GM12878 (cell line): ENCODE measurements at regions not wholly inside any gene's neighbourhood (a gene's known extent, or its start where the extent isn't known, plus 50 kb on each side); places are given as distances from the start of the nearest gene placed in this dataset.

Source experiments
- ATAC-seq: fragments of 200-7000 bp; cut with Tn5 transposase; 3 replicates; pipeline ENCODE4 v1.9.1; 2020; ENCODE audit warnings: mild to moderate bottlenecking, moderate library complexity
- BruUV-seq: library from RNA; stranded (reverse); fragments of 400-500 nt; replicated peaks from 2 replicates; lab custom pipeline; 2021; lab: Mats Ljungman, UMichigan
- CTCF ChIA-PET: fragments of 300-600 bp; sonication (Branson Sonifier 250); formaldehyde crosslinking; extraction: SDS; loops from one replicate; lab custom pipeline; 2021; ENCODE audit warnings: inconsistent platforms; lab: Yijun Ruan, JAX
- POLR2A ChIA-PET: fragments of 350-600 bp; formaldehyde crosslinking; extraction: SDS; loops from one replicate; lab custom pipeline; 2021; ENCODE audit warnings: inconsistent platforms; lab: Charles Lee
- RAD21 ChIA-PET: fragments of 300-600 bp; sonication (Branson Sonifier 250); formaldehyde crosslinking; loops from one replicate; lab custom pipeline; 2023; ENCODE audit warnings: antibody characterized with exemption; ENCODE audit not compliant: unreplicated experiment; lab: Charles Lee
- SMC1A ChIA-PET: fragments of 300-600 bp; sonication (Branson Sonifier 250); formaldehyde crosslinking; loops from one replicate; lab custom pipeline; 2023; ENCODE audit not compliant: unreplicated experiment, uncharacterized antibody; lab: Charles Lee
- DNase-seq: peaks from one replicate; pipeline ENCODE4 v3.0.0-alpha.2; 2011; ENCODE audit warnings: low read depth, low spot score
- FAIRE-seq: peaks from 3 replicates; lab custom pipeline; 2011; peaks lifted over from hg19 to GRCh38; lab: Jason Lieb, UNC
- H2AFZ ChIP-seq: 2 replicates; pipeline ENCODE4 v1.6.0; 2011; ENCODE audit warnings: low read depth, low read length, control low read depth; ENCODE audit not compliant: control insufficient read depth
- H3K27ac ChIP-seq: 2 replicates; pipeline ENCODE4 v1.5.1; 2011; ENCODE audit warnings: control low read depth; ENCODE audit not compliant: control insufficient read depth, insufficient read depth
- H3K27me3 ChIP-seq, 2 experiments: replicated peaks in 1 of 2; 2 replicates each; pipeline versions ENCODE4 v1.6.0 to v1.6.1; 2011; ENCODE audit warnings: low read length in 1 of 2; ENCODE audit not compliant: control insufficient read depth in 2 of 2, insufficient read depth in 2 of 2
- H3K36me3 ChIP-seq, 2 experiments: 2 replicates each; pipeline ENCODE4 v1.5.1; 2011; ENCODE audit warnings: low read length in 1 of 2; ENCODE audit not compliant: control insufficient read depth in 2 of 2, insufficient read depth in 2 of 2
- H3K4me1 ChIP-seq: 2 replicates; pipeline ENCODE4 v1.6.1; 2011; ENCODE audit warnings: mild to moderate bottlenecking, low read length, moderate library complexity, mixed read lengths; ENCODE audit not compliant: control insufficient read depth, insufficient read depth
- H3K4me2 ChIP-seq: 2 replicates; pipeline ENCODE4 v1.6.0; 2011; ENCODE audit warnings: control low read depth; ENCODE audit not compliant: control insufficient read depth, insufficient read depth
- H3K4me3 ChIP-seq: fragments of 200-600 bp; sonication (generic); 2 replicates; pipeline ENCODE4 v1.5.1; 2016
- H3K79me2 ChIP-seq: 2 replicates; pipeline ENCODE4 v1.6.0; 2011; ENCODE audit warnings: low read length; ENCODE audit not compliant: control insufficient read depth, insufficient read depth
- H3K9ac ChIP-seq: 2 replicates; pipeline ENCODE4 v1.8.0; 2011; ENCODE audit warnings: low read length, control low read depth, mixed read lengths; ENCODE audit not compliant: control insufficient read depth, insufficient read depth
- H3K9me3 ChIP-seq: replicated peaks from 3 replicates; pipeline ENCODE4 v1.5.1; 2011; ENCODE audit warnings: mild to moderate bottlenecking, low read length; ENCODE audit not compliant: control insufficient read depth, insufficient read depth
- H4K20me1 ChIP-seq: 2 replicates; pipeline ENCODE4 v1.6.0; 2011; ENCODE audit not compliant: control insufficient read depth, insufficient read depth
- E2F4 ChIP-seq: IDR thresholded peaks from 2 replicates; pipeline ENCODE4 v1.6.1; 2012; ENCODE audit warnings: low read depth, low read length, improper control_type of control experiment
- IKZF2 ChIP-seq, 2 experiments: fragments of 450-650 bp; IDR thresholded peaks; 2 replicates each; pipeline ENCODE4 v1.6.1; 2017; ENCODE audit warnings: mild to moderate bottlenecking in 2 of 2, moderate library complexity in 2 of 2
- MTA2 ChIP-seq: fragments of 450-650 bp; IDR thresholded peaks from 2 replicates; pipeline ENCODE4 v1.6.1; 2016; ENCODE audit warnings: low read depth, mild to moderate bottlenecking, moderate library complexity
- NR2C2 ChIP-seq: IDR thresholded peaks from 2 replicates; pipeline ENCODE4 v1.6.1; 2011; ENCODE audit warnings: borderline replicate concordance, low read depth; ENCODE audit not compliant: control insufficient read depth, insufficient read length
- PBX3 ChIP-seq: IDR thresholded peaks from 2 replicates; pipeline ENCODE4 v1.6.1; 2011; ENCODE audit warnings: mild to moderate bottlenecking, low read depth, low read length, moderate library complexity; ENCODE audit not compliant: insufficient replicate concordance
- POLR2AphosphoS5 ChIP-seq: IDR thresholded peaks from 2 replicates; pipeline ENCODE4 v1.6.1; 2011; ENCODE audit warnings: mild to moderate bottlenecking, low read length, inconsistent platforms
- RUNX3 ChIP-seq: IDR thresholded peaks from 2 replicates; pipeline ENCODE4 v1.6.1; 2012; ENCODE audit warnings: low read length, inconsistent platforms
- TBL1XR1 ChIP-seq: IDR thresholded peaks from 2 replicates; pipeline ENCODE4 v1.6.1; 2012; ENCODE audit warnings: low read depth, low read length, improper control_type of control experiment
- WGBS: methylation state at CpG from one replicate; pipeline ENCODE4 v1.1.6; 2016; ENCODE audit warnings: low lambda C conversion rate; ENCODE audit not compliant: insufficient replicate concordance, insufficient coverage; ENCODE audit errors: missing lambda C conversion rate; 5-methylcytosine and 5-hydroxymethylcytosine counted together
- in situ Hi-C: fragments of 300-500 bp; cut with MboI; formaldehyde crosslinking; loops from 9 replicates; pipeline ENCODE4 v1.14.3; 2018; ENCODE audit warnings: mixed read lengths
- intact Hi-C: fragments of 100-400 bp; cut with micrococcal nuclease; formaldehyde crosslinking; loops from one replicate; pipeline ENCODE4 v1.14.2; 2022; ENCODE audit not compliant: unreplicated experiment
- TF ChIP-seq, protein P1 (sequence below): fragments of 450-650 bp; formaldehyde crosslinking; IDR thresholded peaks from 2 replicates; pipeline ENCODE4 v1.5.0; 2022; ENCODE audit warnings: mild to moderate bottlenecking, missing genetic modification characterization

DNA sequence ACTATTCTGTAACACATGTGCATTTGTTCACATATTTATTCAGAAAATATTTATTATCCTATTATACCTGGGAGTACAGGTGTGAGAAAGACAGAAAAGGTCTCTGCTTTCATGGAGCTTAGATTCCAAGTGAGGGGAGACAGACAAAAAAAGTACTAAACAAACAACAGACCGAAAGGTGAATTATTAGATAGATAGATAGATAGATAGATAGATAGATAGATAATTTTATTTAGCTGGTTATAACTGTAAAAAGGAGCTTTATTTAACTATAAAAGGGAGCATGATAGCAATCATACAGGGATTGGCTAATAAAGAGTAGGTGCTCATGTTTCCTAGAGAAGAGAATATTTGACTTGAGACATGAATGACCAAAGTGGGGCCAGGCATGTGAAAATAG, 119.4 kb downstream of the TNFSF18 start (continued):
- no peak for TF ChIP-seq NR2C2
- TF ChIP-seq E2F4, result no peak

- RAD21 ChIA-PET, result no interaction called here
- no peak overlapping the region for H3K4me2 ChIP-seq
Measured at GRCh38 chr1:172931761-172932160, 119.0 kb downstream of the TNFSF18 start.

GRCh38 chr1:172932981-172933380, 117.8 kb downstream of the TNFSF18 start:
- Histone ChIP-seq H3K9me3 (no peaks in the 10 kb centered on the region), H3K79me2 (no peaks in the 10 kb centered on the region)
- no TSS peak for BruUV-seq
- 0% methylated on average over 1 of the region's 1 CpG for WGBS
- FAIRE-seq, result no peak
- TF ChIP-seq IKZF2 (IDR thresholded peaks at IDR 0.05) (no peak), POLR2AphosphoS5 (no peak), PBX3 (no peak), MTA2 (no peak)
- TF ChIP-seq, protein P1, sequence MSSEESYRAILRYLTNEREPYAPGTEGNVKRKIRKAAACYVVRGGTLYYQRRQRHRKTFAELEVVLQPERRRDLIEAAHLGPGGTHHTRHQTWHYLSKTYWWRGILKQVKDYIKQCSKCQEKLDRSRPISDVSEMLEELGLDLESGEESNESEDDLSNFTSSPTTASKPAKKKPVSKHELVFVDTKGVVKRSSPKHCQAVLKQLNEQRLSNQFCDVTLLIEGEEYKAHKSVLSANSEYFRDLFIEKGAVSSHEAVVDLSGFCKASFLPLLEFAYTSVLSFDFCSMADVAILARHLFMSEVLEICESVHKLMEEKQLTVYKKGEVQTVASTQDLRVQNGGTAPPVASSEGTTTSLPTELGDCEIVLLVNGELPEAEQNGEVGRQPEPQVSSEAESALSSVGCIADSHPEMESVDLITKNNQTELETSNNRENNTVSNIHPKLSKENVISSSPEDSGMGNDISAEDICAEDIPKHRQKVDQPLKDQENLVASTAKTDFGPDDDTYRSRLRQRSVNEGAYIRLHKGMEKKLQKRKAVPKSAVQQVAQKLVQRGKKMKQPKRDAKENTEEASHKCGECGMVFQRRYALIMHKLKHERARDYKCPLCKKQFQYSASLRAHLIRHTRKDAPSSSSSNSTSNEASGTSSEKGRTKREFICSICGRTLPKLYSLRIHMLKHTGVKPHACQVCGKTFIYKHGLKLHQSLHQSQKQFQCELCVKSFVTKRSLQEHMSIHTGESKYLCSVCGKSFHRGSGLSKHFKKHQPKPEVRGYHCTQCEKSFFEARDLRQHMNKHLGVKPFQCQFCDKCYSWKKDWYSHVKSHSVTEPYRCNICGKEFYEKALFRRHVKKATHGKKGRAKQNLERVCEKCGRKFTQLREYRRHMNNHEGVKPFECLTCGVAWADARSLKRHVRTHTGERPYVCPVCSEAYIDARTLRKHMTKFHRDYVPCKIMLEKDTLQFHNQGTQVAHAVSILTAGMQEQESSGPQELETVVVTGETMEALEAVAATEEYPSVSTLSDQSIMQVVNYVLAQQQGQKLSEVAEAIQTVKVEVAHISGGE (CRISPR knock-in tag), result no peak
- TF ChIP-seq, all 136 proteins: peak for 0
- RAD21 ChIA-PET, result no interaction called here
- POLR2A ChIA-PET, result no interaction called here
- Histone ChIP-seq H3K36me3 (no peaks in the 10 kb centered on the region), H3K9ac (no peak overlapping the region), H3K4me2 (no peak overlapping the region), H3K4me3 (no peak overlapping the region), H3K4me1 (no peaks in the 10 kb centered on the region), H2AFZ (no peak overlapping the region), H3K27ac (no peak overlapping the region), H3K27me3 (no peaks in the 10 kb centered on the region), H4K20me1 (no peaks in the 10 kb centered on the region)
- in situ Hi-C loops, result no loop called here
- CTCF ChIA-PET, result interaction anchor here (0.9 kb wide), 1 partner anchor 1675 kb away, joined by 3 read pairs; no protein-coding TSS in a partner anchor
- SMC1A ChIA-PET, result interaction anchor here (1.7 kb wide), 1 partner anchor 106 kb away, joined by 3 read pairs; no protein-coding TSS in a partner anchor
- ATAC-seq, result no peak
- no peak for DNase-seq
- intact Hi-C loops, result no loop called here

More at GRCh38 chr1:172931761-172932160, 119.0 kb downstream of the TNFSF18 start:
- H3K9ac ChIP-seq, result no peak overlapping the region
- POLR2A ChIA-PET, result no interaction called here
- H2AFZ ChIP-seq, result no peak overlapping the region
- H3K9me3 ChIP-seq, result no peaks in the 10 kb centered on the region
- no peak for FAIRE-seq
- DNase-seq, result no peak
- in situ Hi-C loops, result no loop called here
- intact Hi-C loops, result no loop called here
- TF ChIP-seq TBL1XR1 (no peak), RUNX3 (no peak)
- SMC1A ChIA-PET, result interaction anchor here (0.7 to 1.2 kb wide), 2 partner anchors 88 to 179 kb away, joined by 3 read pairs; no protein-coding TSS in a partner anchor
- WGBS, result 18% methylated on average over 4 of the region's 4 CpGs
- CTCF ChIA-PET, result no interaction called here
- no peak for ATAC-seq
- BruUV-seq, result no TSS peak
- no peaks in the 10 kb centered on the region for H3K27me3 ChIP-seq
- no peaks in the 10 kb centered on the region for H3K36me3 ChIP-seq
- H3K27ac ChIP-seq, result no peak overlapping the region
- H3K79me2 ChIP-seq, result no peaks in the 10 kb centered on the region
- H4K20me1 ChIP-seq, result no peaks in the 10 kb centered on the region
- no peaks in the 10 kb centered on the region for H3K4me1 ChIP-seq
- no peak overlapping the region for H3K4me3 ChIP-seq
